Activated effector memory CD4-positive, alpha-beta T cell treated with anti-CD3 and anti-CD28 coated beads, Interleukin-2, amount 50 U/mL, for 16 hours (primary cell): ENCODE measurements at regions not wholly inside any gene's neighbourhood (a gene's known extent, or its start where the extent isn't known, plus 50 kb on each side); places are given as distances from the start of the nearest gene placed in this dataset.
"Not testable (repeated sequence)": the region's sequence is repeated elsewhere in the genome, so short reads cannot be mapped to it uniquely, and the experiment has no call there.

ENCODE experiments used
- DNase-seq: peaks from one replicate; pipeline ENCODE4 v3.0.0-alpha.2; 2020

- DNase-seq: not testable (repeated sequence)
These were observed 107.4 kb downstream of the SPDYE17 start for GRCh38 chr7:76924756-76925155.

GRCh38 chr7:76918619-76919018 is 113.5 kb downstream of the SPDYE17 start:
- not testable (repeated sequence) for DNase-seq

GRCh38 chr7:76914361-76914760 is 117.8 kb downstream of the SPDYE17 start:
- not testable (repeated sequence) for DNase-seq

- DNase-seq: not testable (repeated sequence)
These were observed 119.9 kb downstream of the SPDYE17 start for GRCh38 chr7:76912011-76912814.

GRCh38 chr7:76904688-76905087 is 127.5 kb downstream of the SPDYE17 start:
- not testable (repeated sequence) for DNase-seq

- DNase-seq: not testable (repeated sequence)
These were observed 130.0 kb downstream of the SPDYE17 start for GRCh38 chr7:76901944-76902710.

GRCh38 chr7:76898807-76899206 is 133.4 kb downstream of the SPDYE17 start:
- not testable (repeated sequence) for DNase-seq

- DNase-seq: not testable (repeated sequence)
These were observed 135.2 kb downstream of the SPDYE17 start for GRCh38 chr7:76897007-76897406.

- DNase-seq: not testable (repeated sequence)
These were observed 136.5 kb downstream of the SPDYE17 start for GRCh38 chr7:76895696-76896095.

- DNase-seq: not testable (repeated sequence)
These were observed 140.4 kb downstream of the SPDYE17 start for GRCh38 chr7:76891771-76892170.

- not testable (repeated sequence) for DNase-seq
These were observed 152.3 kb downstream of the SPDYE17 start for GRCh38 chr7:76879733-76880288.

GRCh38 chr7:76875760-76876159 is 156.4 kb downstream of the SPDYE17 start:
- DNase-seq: not testable (repeated sequence)

GRCh38 chr7:76870504-76870808 is 161.7 kb downstream of the SPDYE17 start:
- DNase-seq: not testable (repeated sequence)

GRCh38 chr7:76867364-76867889 is 164.7 kb downstream of the SPDYE17 start:
- DNase-seq: not testable (repeated sequence)

- DNase-seq: not testable (repeated sequence)
These were observed 168.9 kb downstream of the SPDYE17 start for GRCh38 chr7:76863150-76863773.

- DNase-seq: not testable (repeated sequence)
These were observed 169.9 kb downstream of the SPDYE17 start for GRCh38 chr7:76862241-76862640.

GRCh38 chr7:76859933-76860332 is 172.2 kb downstream of the SPDYE17 start:
- not testable (repeated sequence) for DNase-seq

GRCh38 chr7:76854631-76855030 is 177.5 kb downstream of the SPDYE17 start:
- not testable (repeated sequence) for DNase-seq

- not testable (repeated sequence) for DNase-seq
These were observed 179.2 kb downstream of the SPDYE17 start for GRCh38 chr7:76852787-76853584.

- not testable (repeated sequence) for DNase-seq
These were observed 179.8 kb downstream of the SPDYE17 start for GRCh38 chr7:76852362-76852761.

GRCh38 chr7:76851617-76852016 is 180.5 kb downstream of the SPDYE17 start:
- DNase-seq: not testable (repeated sequence)
